ENCODE measurements at regions not wholly inside any gene's neighbourhood (a gene's known extent, or its start where the extent isn't known, plus 50 kb on each side); places are given as distances from the start of the nearest gene placed in this dataset.

GRCh38 chr3:18609187-18609586, 184.0 kb upstream of the SATB1 start:
- no peak for TF ChIP-seq CTCF (IDR thresholded peaks at IDR 0.05; ENCODE audit: extremely low read depth, low read depth, low read length)
- H3K27me3 ChIP-seq (ENCODE audit: insufficient read depth, low read length) = no peaks in the 10 kb centered on the region
- H4K20me1 ChIP-seq (ENCODE audit: insufficient read depth, low read length) = no peaks in the 10 kb centered on the region
- no peak overlapping the region for H2AFZ ChIP-seq (ENCODE audit: low read length)
- H3K27ac ChIP-seq (ENCODE audit: low read depth, low read length) = no peak overlapping the region
- no peaks in the 10 kb centered on the region for H3K79me2 ChIP-seq (ENCODE audit: insufficient read depth, low read length)
- H3K4me2 ChIP-seq (ENCODE audit: insufficient read depth, low read length) = no peak overlapping the region
- no peaks in the 10 kb centered on the region for H3K4me1 ChIP-seq (ENCODE audit: insufficient read depth, low read length)
- DNase-seq (ENCODE audit: insufficient read length, low spot score, missing footprints) = no peak
- H3K4me3 ChIP-seq (ENCODE audit: insufficient read depth, low read length) = no peak overlapping the region
- no peaks in the 10 kb centered on the region for H3K36me3 ChIP-seq (ENCODE audit: insufficient read depth, low read length)
- no peaks in the 10 kb centered on the region for H3K9me3 ChIP-seq (ENCODE audit: low read depth, low read length)

- Histone ChIP-seq H3K36me3 (ENCODE audit: insufficient read depth, low read length) (no peaks in the 10 kb centered on the region), H3K79me2 (ENCODE audit: insufficient read depth, low read length) (no peaks in the 10 kb centered on the region), H3K4me1 (ENCODE audit: insufficient read depth, low read length) (no peaks in the 10 kb centered on the region), H3K27ac (ENCODE audit: low read depth, low read length) (no peak overlapping the region), H2AFZ (ENCODE audit: low read length) (no peak overlapping the region), H3K4me3 (ENCODE audit: insufficient read depth, low read length) (no peak overlapping the region), H4K20me1 (ENCODE audit: insufficient read depth, low read length) (no peaks in the 10 kb centered on the region), H3K27me3 (ENCODE audit: insufficient read depth, low read length) (no peaks in the 10 kb centered on the region), H3K4me2 (ENCODE audit: insufficient read depth, low read length) (no peak overlapping the region), H3K9me3 (ENCODE audit: low read depth, low read length) (no peaks in the 10 kb centered on the region)
- TF ChIP-seq CTCF (IDR thresholded peaks at IDR 0.05; ENCODE audit: extremely low read depth, low read depth, low read length) = no peak
- no peak for DNase-seq (ENCODE audit: insufficient read length, low spot score, missing footprints)
Measured at GRCh38 chr3:18597919-18598318, 172.8 kb upstream of the SATB1 start.

GRCh38 chr3:18593231-18593630, 168.1 kb upstream of the SATB1 start:
- Histone ChIP-seq H3K36me3 (ENCODE audit: insufficient read depth, low read length) (no peaks in the 10 kb centered on the region), H3K4me2 (ENCODE audit: insufficient read depth, low read length) (no peak overlapping the region), H3K9me3 (ENCODE audit: low read depth, low read length) (no peaks in the 10 kb centered on the region), H3K4me3 (ENCODE audit: insufficient read depth, low read length) (no peak overlapping the region), H4K20me1 (ENCODE audit: insufficient read depth, low read length) (no peaks in the 10 kb centered on the region), H3K79me2 (ENCODE audit: insufficient read depth, low read length) (no peaks in the 10 kb centered on the region), H3K27me3 (ENCODE audit: insufficient read depth, low read length) (no peaks in the 10 kb centered on the region), H3K4me1 (ENCODE audit: insufficient read depth, low read length) (no peaks in the 10 kb centered on the region), H2AFZ (ENCODE audit: low read length) (no peak overlapping the region), H3K27ac (ENCODE audit: low read depth, low read length) (no peak overlapping the region)
- no peak for TF ChIP-seq CTCF (IDR thresholded peaks at IDR 0.05; ENCODE audit: extremely low read depth, low read depth, low read length)
- no peak for DNase-seq (ENCODE audit: insufficient read length, low spot score, missing footprints)

GRCh38 chr3:18591120-18591519, 166.0 kb upstream of the SATB1 start:
- H3K9me3 ChIP-seq (ENCODE audit: low read depth, low read length) = no peaks in the 10 kb centered on the region
- DNase-seq (ENCODE audit: insufficient read length, low spot score, missing footprints) = no peak
- no peak overlapping the region for H2AFZ ChIP-seq (ENCODE audit: low read length)
- no peaks in the 10 kb centered on the region for H4K20me1 ChIP-seq (ENCODE audit: insufficient read depth, low read length)
- H3K36me3 ChIP-seq (ENCODE audit: insufficient read depth, low read length) = no peaks in the 10 kb centered on the region
- no peaks in the 10 kb centered on the region for H3K27me3 ChIP-seq (ENCODE audit: insufficient read depth, low read length)
- no peaks in the 10 kb centered on the region for H3K4me1 ChIP-seq (ENCODE audit: insufficient read depth, low read length)
- no peak overlapping the region for H3K4me3 ChIP-seq (ENCODE audit: insufficient read depth, low read length)
- H3K4me2 ChIP-seq (ENCODE audit: insufficient read depth, low read length) = no peak overlapping the region
- no peaks in the 10 kb centered on the region for H3K79me2 ChIP-seq (ENCODE audit: insufficient read depth, low read length)
- H3K27ac ChIP-seq (ENCODE audit: low read depth, low read length) = no peak overlapping the region
- no peak for TF ChIP-seq CTCF (IDR thresholded peaks at IDR 0.05; ENCODE audit: extremely low read depth, low read depth, low read length)

Measured in osteoblast (primary cell).